IMR-90 (cell line): ENCODE measurements at regions not wholly inside any gene's neighbourhood (a gene's known extent, or its start where the extent isn't known, plus 50 kb on each side); places are given as distances from the start of the nearest gene placed in this dataset.

ENCODE experiments used
- ATAC-seq: fragments of 200-7000 bp; cut with Tn5 transposase; 2 replicates; pipeline ENCODE4 v1.9.1; 2020; ENCODE audit warnings: low read depth, mild to moderate bottlenecking, moderate library complexity
- BruUV-seq: library from RNA; stranded (reverse); fragments of 400-500 nt; replicated peaks from 2 replicates; lab custom pipeline; 2021; lab: Mats Ljungman, UMichigan
- CTCF ChIA-PET: fragments of 300-600 bp; formaldehyde crosslinking; extraction: SDS; loops from one replicate; lab custom pipeline; 2021; ENCODE audit warnings: antibody characterized with exemption; lab: Yijun Ruan, JAX
- POLR2A ChIA-PET: fragments of 300-600 bp; sonication (Branson Sonifier 250); formaldehyde crosslinking; loops from one replicate; lab custom pipeline; 2022; ENCODE audit warnings: antibody characterized with exemption; ENCODE audit not compliant: unreplicated experiment; lab: Charles Lee
- DNase-seq: peaks from one replicate; pipeline ENCODE4 v3.0.0; 2013
- H2AFZ ChIP-seq: replicated peaks from 2 replicates; pipeline ENCODE3; 2013; ENCODE audit warnings: low read length, mild to moderate bottlenecking; ENCODE audit not compliant: poor library complexity
- H2AK5ac ChIP-seq: 2 replicates; pipeline ENCODE4 v1.6.1; 2013; ENCODE audit warnings: low read depth, low read length, inconsistent platforms
- H2AK9ac ChIP-seq: replicated peaks from 2 replicates; pipeline ENCODE3; 2013; ENCODE audit warnings: mild to moderate bottlenecking, low read depth, low read length, moderate library complexity; ENCODE audit not compliant: poor library complexity
- H2BK120ac ChIP-seq: 2 replicates; pipeline ENCODE4 v1.6.1; 2013; ENCODE audit warnings: low read depth, low read length, inconsistent platforms
- H2BK15ac ChIP-seq: 3 replicates; pipeline ENCODE4 v1.6.1; 2013; ENCODE audit warnings: low read depth, low read length, inconsistent platforms
- H2BK20ac ChIP-seq: 2 replicates; pipeline ENCODE4 v1.6.1; 2013; ENCODE audit warnings: low read depth, mild to moderate bottlenecking, inconsistent platforms, low read length, moderate library complexity
- H2BK5ac ChIP-seq: 2 replicates; pipeline ENCODE4 v1.6.1; 2013; ENCODE audit warnings: mild to moderate bottlenecking, low read depth, low read length, inconsistent platforms; ENCODE audit not compliant: poor library complexity, severe bottlenecking
- H3K14ac ChIP-seq: replicated peaks from 2 replicates; pipeline ENCODE4 v1.6.1; 2013; ENCODE audit warnings: low read depth, low read length, inconsistent platforms
- H3K18ac ChIP-seq: 2 replicates; pipeline ENCODE4 v1.6.1; 2013; ENCODE audit warnings: low read depth, low read length, control low read depth
- H3K23ac ChIP-seq: 2 replicates; pipeline ENCODE4 v1.6.1; 2013; ENCODE audit warnings: low read depth, low read length, inconsistent platforms
- H3K27ac ChIP-seq: 2 replicates; pipeline ENCODE4 v1.5.1; 2013; ENCODE audit warnings: mild to moderate bottlenecking, control low read depth, low read length; ENCODE audit not compliant: insufficient read depth
- H3K27me3 ChIP-seq: 2 replicates; pipeline ENCODE4 v1.6.1; 2013; ENCODE audit warnings: low read length; ENCODE audit not compliant: control insufficient read depth, insufficient read depth
- H3K36me3 ChIP-seq: 2 replicates; pipeline ENCODE4 v1.6.1; 2013; ENCODE audit warnings: low read length, mixed read lengths; ENCODE audit not compliant: control insufficient read depth, insufficient read depth
- H3K4ac ChIP-seq: 2 replicates; pipeline ENCODE4 v1.6.1; 2013; ENCODE audit warnings: low read depth, low read length, inconsistent platforms
- H3K4me1 ChIP-seq: 2 replicates; pipeline ENCODE4 v1.6.1; 2013; ENCODE audit warnings: low read length, mixed read lengths; ENCODE audit not compliant: control insufficient read depth, insufficient read depth
- H3K4me2 ChIP-seq: 2 replicates; pipeline ENCODE4 v1.6.1; 2013; ENCODE audit warnings: low read depth, mild to moderate bottlenecking, control low read depth, low read length, moderate library complexity
- H3K4me3 ChIP-seq: 2 replicates; pipeline ENCODE4 v1.5.1; 2013; ENCODE audit warnings: low read depth, mild to moderate bottlenecking, control low read depth, low read length, moderate library complexity; ENCODE audit not compliant: insufficient read depth
- H3K56ac ChIP-seq: 2 replicates; pipeline ENCODE4 v1.6.1; 2013; ENCODE audit warnings: low read length, inconsistent platforms; ENCODE audit not compliant: insufficient read depth; ENCODE audit errors: extremely low read depth
- H3K79me1 ChIP-seq, 2 experiments: 2 replicates each; pipeline ENCODE4 v1.6.1; 2013; ENCODE audit warnings: low read length in 2 of 2, inconsistent platforms in 1 of 2, low read depth in 1 of 2
- H3K9ac ChIP-seq: 2 replicates; pipeline ENCODE4 v1.6.1; 2013; ENCODE audit warnings: low read depth, low read length, control low read depth
- H3K9me1 ChIP-seq: 2 replicates; pipeline ENCODE4 v1.6.1; 2013; ENCODE audit warnings: low read length, inconsistent platforms; ENCODE audit not compliant: insufficient read depth
- H3K9me3 ChIP-seq: 2 replicates; pipeline ENCODE4 v1.6.1; 2013; ENCODE audit warnings: low read length; ENCODE audit not compliant: control insufficient read depth, insufficient read depth
- H4K20me1 ChIP-seq: 2 replicates; pipeline ENCODE4 v1.6.1; 2013; ENCODE audit warnings: low read length, inconsistent platforms; ENCODE audit not compliant: insufficient read depth
- H4K5ac ChIP-seq: 2 replicates; pipeline ENCODE4 v1.6.1; 2013; ENCODE audit warnings: mild to moderate bottlenecking, low read depth, low read length, control low read depth
- H4K8ac ChIP-seq, 2 experiments: 2 replicates each; pipeline ENCODE4 v1.6.1; 2013; ENCODE audit warnings: low read depth in 2 of 2, low read length in 2 of 2, control low read depth in 1 of 2, inconsistent platforms in 1 of 2
- H4K91ac ChIP-seq: 2 replicates; pipeline ENCODE4 v1.6.1; 2013; ENCODE audit warnings: low read depth, low read length, inconsistent platforms; ENCODE audit not compliant: insufficient read depth
- CEBPB ChIP-seq: IDR thresholded peaks from 2 replicates; pipeline ENCODE4 v1.6.1; 2012; ENCODE audit warnings: low read depth, low read length, improper control_type of control experiment
- CHD1 ChIP-seq: IDR thresholded peaks from 2 replicates; pipeline ENCODE4 v1.6.1; 2012; ENCODE audit warnings: low read depth, low read length, improper control_type of control experiment
- CTCF ChIP-seq: conservative IDR thresholded peaks from 2 replicates; pipeline ENCODE4 v1.5.1; 2012; ENCODE audit warnings: mild to moderate bottlenecking, low read depth, low read length, improper control_type of control experiment
- FOS ChIP-seq: fragments of 150-350 bp; IDR thresholded peaks from 2 replicates; pipeline ENCODE4 v1.6.1; 2016; ENCODE audit warnings: low read depth, low read length
- MAFK ChIP-seq: IDR thresholded peaks from 2 replicates; pipeline ENCODE4 v1.6.1; 2012; ENCODE audit warnings: low read depth, low read length, improper control_type of control experiment
- MAZ ChIP-seq: IDR thresholded peaks from 2 replicates; pipeline ENCODE4 v1.6.1; 2012; ENCODE audit warnings: low read depth, mild to moderate bottlenecking, low read length, improper control_type of control experiment, moderate library complexity, borderline replicate concordance
- MXI1 ChIP-seq: IDR thresholded peaks from 2 replicates; pipeline ENCODE4 v1.6.1; 2012; ENCODE audit warnings: low read depth, mild to moderate bottlenecking, low read length, moderate library complexity, borderline replicate concordance
- RCOR1 ChIP-seq: IDR thresholded peaks from 2 replicates; pipeline ENCODE4 v1.6.1; 2012; ENCODE audit warnings: mild to moderate bottlenecking, low read length, improper control_type of control experiment; ENCODE audit not compliant: insufficient replicate concordance
- USF2 ChIP-seq: fragments of 150-350 bp; IDR thresholded peaks from 2 replicates; pipeline ENCODE4 v1.6.1; 2017; ENCODE audit warnings: mild to moderate bottlenecking, antibody characterized with exemption, low read length, low read depth
- WGBS, 2 experiments: methylation state at CpG; one replicate each; pipeline versions ENCODE4 v1.1.5 to v1.1.7; 2013; ENCODE audit warnings: missing lambda C conversion rate in 2 of 2; ENCODE audit not compliant: insufficient read length in 1 of 2; ENCODE audit errors: extremely low coverage in 2 of 2; 5-methylcytosine and 5-hydroxymethylcytosine counted together
- dilution Hi-C: fragments of 300-500 bp; cut with HindIII; formaldehyde crosslinking; loops from one replicate; pipeline ENCODE4 v1.14.3; 2018; ENCODE audit warnings: low sequenced_read_pairs; ENCODE audit not compliant: unreplicated experiment
- in situ Hi-C: fragments of 300-500 bp; cut with MboI; formaldehyde crosslinking; loops from 3 replicates; pipeline ENCODE4 v1.14.3; 2019; ENCODE audit warnings: low sequenced_read_pairs, inconsistent platforms, mixed read lengths
- intact Hi-C: fragments of 100-400 bp; cut with micrococcal nuclease; formaldehyde crosslinking; loops from 2 replicates; pipeline ENCODE4 v1.10.0; 2022

- Histone ChIP-seq H2BK5ac (no peak overlapping the region), H3K79me1 (no peaks in the 10 kb centered on the region), H3K27me3 (no peaks in the 10 kb centered on the region), H3K9ac (no peak overlapping the region), H3K18ac (no peak overlapping the region), H2BK20ac (no peak overlapping the region), H4K8ac (no peak overlapping the region), H2AK9ac (no peak overlapping the region), H4K5ac (no peak overlapping the region), H3K9me3 (peaks cover 2% of the 10 kb centered on the region), H3K4me2 (no peak overlapping the region), H3K4ac (no peak overlapping the region), H3K4me1 (no peaks in the 10 kb centered on the region), H3K9me1 (no peaks in the 10 kb centered on the region), H2BK15ac (no peak overlapping the region), H3K4me3 (no peak overlapping the region), H4K20me1 (no peaks in the 10 kb centered on the region), H3K27ac (no peak overlapping the region), H3K14ac (no peak overlapping the region), H3K36me3 (no peaks in the 10 kb centered on the region), H2BK120ac (no peak overlapping the region), H4K91ac (no peak overlapping the region), H3K23ac (no peak overlapping the region), H3K56ac (no peak overlapping the region), H2AFZ (no peak overlapping the region), H2AK5ac (no peak overlapping the region)
- TF ChIP-seq USF2 (no peak), FOS (no peak), MXI1 (no peak), RCOR1 (no peak), MAFK (no peak), CEBPB (no peak), MAZ (no peak), CTCF (no peak), CHD1 (no peak)
- in situ Hi-C loops (no loop called here), dilution Hi-C loops (no loop called here), intact Hi-C loops (no loop called here)
- DNase-seq (no peak), ATAC-seq (no peak)
- WGBS, 2 experiments, result no CpG with 5 or more reads among the region's 1 CpG
- ChIA-PET CTCF (no interaction called here), POLR2A (no interaction called here)
- no TSS peak for BruUV-seq
Measured at GRCh38 chr5:146986469-146986868, 107.9 kb upstream of the PPP2R2B start.
